ENCODE measurements at regions not wholly inside any gene's neighbourhood (a gene's known extent, or its start where the extent isn't known, plus 50 kb on each side); places are given as distances from the start of the nearest gene placed in this dataset.

- no peak overlapping the region for H3K14ac ChIP-seq (replicated peaks; ENCODE audit: low read depth, low read length)
- H2AK9ac ChIP-seq (replicated peaks; ENCODE audit: low read depth, low read length, poor library complexity) = no peak overlapping the region
- H2AFZ ChIP-seq (replicated peaks; ENCODE audit: low read length, poor library complexity) = no peak overlapping the region
- BruUV-seq (replicated peaks) = no TSS peak
- ChIA-PET CTCF (interaction anchor here (0.6 kb wide), 1 partner anchor 1528 kb away, joined by 4 read pairs; no protein-coding TSS in a partner anchor), POLR2A (ENCODE audit: unreplicated experiment) (no interaction called here)
- TF ChIP-seq CEBPB (IDR thresholded peaks at IDR 0.05; ENCODE audit: low read depth, low read length) (no peak), MAFK (IDR thresholded peaks at IDR 0.05; ENCODE audit: low read depth, low read length) (peak; percentile 54)
- no peak overlapping the region for H2AK5ac ChIP-seq (ENCODE audit: low read depth, low read length)
- ATAC-seq (ENCODE audit: low read depth) (no peak), DNase-seq (no peak)
- no peak overlapping the region for H2BK15ac ChIP-seq (ENCODE audit: low read depth, low read length)
- dilution Hi-C loops (cut with HindIII; ENCODE audit: low sequenced_read_pairs, unreplicated experiment) (no loop called here), intact Hi-C loops (cut with micrococcal nuclease) (no loop called here), in situ Hi-C loops (cut with MboI; ENCODE audit: low sequenced_read_pairs) (no loop called here)
- H3K27ac ChIP-seq (ENCODE audit: insufficient read depth, low read length) = no peak overlapping the region
- no peaks in the 10 kb centered on the region for H3K27me3 ChIP-seq (ENCODE audit: control insufficient read depth, insufficient read depth, low read length)
- no peak overlapping the region for H4K8ac ChIP-seq (ENCODE audit: low read depth in 2 of 2, low read length in 2 of 2)
- no peaks in the 10 kb centered on the region for H3K4me1 ChIP-seq (ENCODE audit: control insufficient read depth, insufficient read depth, low read length)
- H3K56ac ChIP-seq (ENCODE audit: extremely low read depth, insufficient read depth, low read length) = no peak overlapping the region
- no peak overlapping the region for H3K18ac ChIP-seq (ENCODE audit: low read depth, low read length)
- H3K36me3 ChIP-seq (ENCODE audit: control insufficient read depth, insufficient read depth, low read length) = no peaks in the 10 kb centered on the region
- H3K4me2 ChIP-seq (ENCODE audit: low read depth, low read length) = no peak overlapping the region
- no peaks in the 10 kb centered on the region for H3K79me1 ChIP-seq (ENCODE audit: low read depth in 1 of 2, low read length in 2 of 2)
- no peak overlapping the region for H4K91ac ChIP-seq (ENCODE audit: insufficient read depth, low read depth, low read length)
- no peak overlapping the region for H3K23ac ChIP-seq (ENCODE audit: low read depth, low read length)
- no peak overlapping the region for H3K9ac ChIP-seq (ENCODE audit: low read depth, low read length)
- H3K9me3 ChIP-seq (ENCODE audit: control insufficient read depth, insufficient read depth, low read length) = no peaks in the 10 kb centered on the region
- H2BK20ac ChIP-seq (ENCODE audit: low read depth, low read length) = no peak overlapping the region
- H3K9me1 ChIP-seq (ENCODE audit: insufficient read depth, low read length) = no peaks in the 10 kb centered on the region
- H4K5ac ChIP-seq (ENCODE audit: low read depth, low read length) = no peak overlapping the region
- no peak overlapping the region for H3K4ac ChIP-seq (ENCODE audit: low read depth, low read length)
- H2BK120ac ChIP-seq (ENCODE audit: low read depth, low read length) = no peak overlapping the region
- H2BK5ac ChIP-seq (ENCODE audit: low read depth, low read length, poor library complexity, severe bottlenecking) = no peak overlapping the region
- H4K20me1 ChIP-seq (ENCODE audit: insufficient read depth, low read length) = no peaks in the 10 kb centered on the region
- H3K4me3 ChIP-seq (ENCODE audit: insufficient read depth, low read depth, low read length) = no peak overlapping the region
These were observed 544.4 kb downstream of the KCNJ2 start for GRCh38 chr17:70713694-70714093.

Data from IMR-90 (cell line).